Neural cell (in vitro differentiated cells): ENCODE measurements at regions not wholly inside any gene's neighbourhood (a gene's known extent, or its start where the extent isn't known, plus 50 kb on each side); places are given as distances from the start of the nearest gene placed in this dataset.

Experiments used
- H2AFZ ChIP-seq: fragments of 200-600, 300-800 bp; sonication (generic), shearing (Covaris generic); 2 replicates; pipeline ENCODE4 v1.6.0; 2014; ENCODE audit warnings: low read depth, mild to moderate bottlenecking, antibody characterized with exemption, low read length, moderate library complexity
- H3F3A ChIP-seq: fragments of 200-600 bp; shearing (Covaris generic); 2 replicates; pipeline ENCODE4 v1.6.1; 2016; ENCODE audit warnings: mild to moderate bottlenecking, moderate library complexity, mixed read lengths, antibody characterized with exemption, low read length; ENCODE audit not compliant: insufficient read depth, poor library complexity, severe bottlenecking
- H3K27ac ChIP-seq: fragments of 200-600, 300-800 bp; sonication (generic), shearing (Covaris generic); 2 replicates; pipeline ENCODE4 v1.5.1; 2014; ENCODE audit warnings: mild to moderate bottlenecking, low read length, moderate library complexity
- H3K27me3 ChIP-seq: fragments of 300-800, 200-600 bp; sonication (generic), shearing (Covaris generic); 2 replicates; pipeline ENCODE4 v1.6.0; 2014; ENCODE audit warnings: mild to moderate bottlenecking, low read depth, low read length, moderate library complexity; ENCODE audit not compliant: insufficient read depth
- H3K36me3 ChIP-seq: fragments of 300-800, 200-600 bp; sonication (generic), shearing (Covaris generic); 2 replicates; pipeline ENCODE4 v1.5.1; 2014; ENCODE audit warnings: mild to moderate bottlenecking, antibody characterized with exemption, low read length, moderate library complexity; ENCODE audit not compliant: insufficient read depth
- H3K4me2 ChIP-seq: fragments of 300-800, 200-600 bp; sonication (generic), shearing (Covaris generic); 2 replicates; pipeline ENCODE4 v1.6.0; 2014; ENCODE audit warnings: mild to moderate bottlenecking, low read length
- H3K4me3 ChIP-seq: fragments of 300-800, 200-600 bp; sonication (generic), shearing (Covaris generic); 2 replicates; pipeline ENCODE4 v1.5.1; 2014; ENCODE audit warnings: mild to moderate bottlenecking, low read length, moderate library complexity
- H3K79me2 ChIP-seq: fragments of 200-600 bp; shearing (Covaris generic); replicated peaks from 2 replicates; pipeline ENCODE4 v1.6.0; 2014; ENCODE audit warnings: mild to moderate bottlenecking, low read length, moderate library complexity; ENCODE audit not compliant: insufficient read depth
- H3K9ac ChIP-seq: fragments of 300-800, 200-600 bp; sonication (generic), shearing (Covaris generic); 2 replicates; pipeline ENCODE4 v1.6.1; 2016; ENCODE audit warnings: mild to moderate bottlenecking, low read length, mixed read lengths
- H3K9me2 ChIP-seq: fragments of 200-600 bp; shearing (Covaris generic); 2 replicates; pipeline ENCODE4 v1.6.1; 2016; ENCODE audit warnings: mild to moderate bottlenecking, low read length, mixed read lengths; ENCODE audit not compliant: insufficient read depth
- H3K9me3 ChIP-seq: fragments of 200-600, 300-800 bp; sonication (generic), shearing (Covaris generic); 2 replicates; pipeline ENCODE4 v1.6.1; 2016; ENCODE audit warnings: mild to moderate bottlenecking, mixed run types, low read length, moderate library complexity, mixed read lengths
- H4K20me1 ChIP-seq: fragments of 200-600 bp; shearing (Covaris generic); 2 replicates; pipeline ENCODE4 v1.6.1; 2016; ENCODE audit warnings: mild to moderate bottlenecking, mixed run types; ENCODE audit not compliant: insufficient read depth
- EP300 ChIP-seq: fragments of 450-650 bp; conservative IDR thresholded peaks from 2 replicates; pipeline ENCODE4 v1.6.1; 2014; ENCODE audit warnings: antibody characterized with exemption, mild to moderate bottlenecking, moderate library complexity; ENCODE audit not compliant: poor library complexity, severe bottlenecking
- EZH2 ChIP-seq: fragments of 200-600, 300-800 bp; shearing (Covaris generic), sonication (generic); IDR thresholded peaks from 2 replicates; pipeline ENCODE4 v1.6.1; 2014; ENCODE audit warnings: antibody characterized with exemption, low read length, borderline replicate concordance, mild to moderate bottlenecking; ENCODE audit not compliant: insufficient read depth, poor library complexity, severe bottlenecking
- MXI1 ChIP-seq: fragments of 450-650 bp; conservative IDR thresholded peaks from 2 replicates; pipeline ENCODE4 v1.6.1; 2014; ENCODE audit warnings: antibody characterized with exemption, mild to moderate bottlenecking; ENCODE audit not compliant: poor library complexity, severe bottlenecking
- POLR2AphosphoS5 ChIP-seq: IDR thresholded peaks from 2 replicates; pipeline ENCODE4 v1.6.1; 2012
- RAD21 ChIP-seq: fragments of 450-650 bp; conservative IDR thresholded peaks from 2 replicates; pipeline ENCODE4 v1.6.1; 2014; ENCODE audit warnings: antibody characterized with exemption, mild to moderate bottlenecking, moderate library complexity
- SMC3 ChIP-seq: fragments of 450-650 bp; conservative IDR thresholded peaks from 2 replicates; pipeline ENCODE4 v1.6.1; 2014; ENCODE audit warnings: antibody characterized with exemption, mild to moderate bottlenecking, moderate library complexity; ENCODE audit not compliant: poor library complexity
- TAF1 ChIP-seq: IDR thresholded peaks from 2 replicates; pipeline ENCODE4 v1.6.1; 2012; ENCODE audit warnings: low read depth
- TF ChIP-seq, protein P1 (sequence below): fragments of 450-650 bp; IDR thresholded peaks from 2 replicates; pipeline ENCODE4 v1.5.1; 2014; ENCODE audit warnings: antibody characterized with exemption, mild to moderate bottlenecking, moderate library complexity; ENCODE audit not compliant: poor library complexity, severe bottlenecking
- TF ChIP-seq, protein P2 (sequence below): IDR thresholded peaks from 2 replicates; pipeline ENCODE4 v1.6.1; 2012; ENCODE audit warnings: borderline replicate concordance

- no peak overlapping the region for H3K4me2 ChIP-seq
- H3K36me3 ChIP-seq = no peaks in the 10 kb centered on the region
- no peak for TF ChIP-seq POLR2AphosphoS5
- no peak for TF ChIP-seq RAD21
- no peak for TF ChIP-seq TAF1
- no peak for TF ChIP-seq MXI1
- TF ChIP-seq, protein P1, sequence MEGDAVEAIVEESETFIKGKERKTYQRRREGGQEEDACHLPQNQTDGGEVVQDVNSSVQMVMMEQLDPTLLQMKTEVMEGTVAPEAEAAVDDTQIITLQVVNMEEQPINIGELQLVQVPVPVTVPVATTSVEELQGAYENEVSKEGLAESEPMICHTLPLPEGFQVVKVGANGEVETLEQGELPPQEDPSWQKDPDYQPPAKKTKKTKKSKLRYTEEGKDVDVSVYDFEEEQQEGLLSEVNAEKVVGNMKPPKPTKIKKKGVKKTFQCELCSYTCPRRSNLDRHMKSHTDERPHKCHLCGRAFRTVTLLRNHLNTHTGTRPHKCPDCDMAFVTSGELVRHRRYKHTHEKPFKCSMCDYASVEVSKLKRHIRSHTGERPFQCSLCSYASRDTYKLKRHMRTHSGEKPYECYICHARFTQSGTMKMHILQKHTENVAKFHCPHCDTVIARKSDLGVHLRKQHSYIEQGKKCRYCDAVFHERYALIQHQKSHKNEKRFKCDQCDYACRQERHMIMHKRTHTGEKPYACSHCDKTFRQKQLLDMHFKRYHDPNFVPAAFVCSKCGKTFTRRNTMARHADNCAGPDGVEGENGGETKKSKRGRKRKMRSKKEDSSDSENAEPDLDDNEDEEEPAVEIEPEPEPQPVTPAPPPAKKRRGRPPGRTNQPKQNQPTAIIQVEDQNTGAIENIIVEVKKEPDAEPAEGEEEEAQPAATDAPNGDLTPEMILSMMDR = no peak
- TF ChIP-seq EP300 = no peak
- TF ChIP-seq, protein P2, sequence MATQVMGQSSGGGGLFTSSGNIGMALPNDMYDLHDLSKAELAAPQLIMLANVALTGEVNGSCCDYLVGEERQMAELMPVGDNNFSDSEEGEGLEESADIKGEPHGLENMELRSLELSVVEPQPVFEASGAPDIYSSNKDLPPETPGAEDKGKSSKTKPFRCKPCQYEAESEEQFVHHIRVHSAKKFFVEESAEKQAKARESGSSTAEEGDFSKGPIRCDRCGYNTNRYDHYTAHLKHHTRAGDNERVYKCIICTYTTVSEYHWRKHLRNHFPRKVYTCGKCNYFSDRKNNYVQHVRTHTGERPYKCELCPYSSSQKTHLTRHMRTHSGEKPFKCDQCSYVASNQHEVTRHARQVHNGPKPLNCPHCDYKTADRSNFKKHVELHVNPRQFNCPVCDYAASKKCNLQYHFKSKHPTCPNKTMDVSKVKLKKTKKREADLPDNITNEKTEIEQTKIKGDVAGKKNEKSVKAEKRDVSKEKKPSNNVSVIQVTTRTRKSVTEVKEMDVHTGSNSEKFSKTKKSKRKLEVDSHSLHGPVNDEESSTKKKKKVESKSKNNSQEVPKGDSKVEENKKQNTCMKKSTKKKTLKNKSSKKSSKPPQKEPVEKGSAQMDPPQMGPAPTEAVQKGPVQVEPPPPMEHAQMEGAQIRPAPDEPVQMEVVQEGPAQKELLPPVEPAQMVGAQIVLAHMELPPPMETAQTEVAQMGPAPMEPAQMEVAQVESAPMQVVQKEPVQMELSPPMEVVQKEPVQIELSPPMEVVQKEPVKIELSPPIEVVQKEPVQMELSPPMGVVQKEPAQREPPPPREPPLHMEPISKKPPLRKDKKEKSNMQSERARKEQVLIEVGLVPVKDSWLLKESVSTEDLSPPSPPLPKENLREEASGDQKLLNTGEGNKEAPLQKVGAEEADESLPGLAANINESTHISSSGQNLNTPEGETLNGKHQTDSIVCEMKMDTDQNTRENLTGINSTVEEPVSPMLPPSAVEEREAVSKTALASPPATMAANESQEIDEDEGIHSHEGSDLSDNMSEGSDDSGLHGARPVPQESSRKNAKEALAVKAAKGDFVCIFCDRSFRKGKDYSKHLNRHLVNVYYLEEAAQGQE = no peak
- TF ChIP-seq EZH2 = no peak
- no peak for TF ChIP-seq SMC3
- H3F3A ChIP-seq = no peaks in the 10 kb centered on the region
- no peaks in the 10 kb centered on the region for H3K79me2 ChIP-seq
- no peaks in the 10 kb centered on the region for H3K9me3 ChIP-seq
- H3K9me2 ChIP-seq = no peaks in the 10 kb centered on the region
- H3K9ac ChIP-seq = no peak overlapping the region
- no peaks in the 10 kb centered on the region for H3K27me3 ChIP-seq
- no peak overlapping the region for H3K27ac ChIP-seq
- no peak overlapping the region for H2AFZ ChIP-seq
- no peaks in the 10 kb centered on the region for H4K20me1 ChIP-seq
- H3K4me3 ChIP-seq = no peak overlapping the region
Observed at GRCh38 chr4:24104158-24104565, 214.3 kb upstream of the PPARGC1A start.

DNA sequence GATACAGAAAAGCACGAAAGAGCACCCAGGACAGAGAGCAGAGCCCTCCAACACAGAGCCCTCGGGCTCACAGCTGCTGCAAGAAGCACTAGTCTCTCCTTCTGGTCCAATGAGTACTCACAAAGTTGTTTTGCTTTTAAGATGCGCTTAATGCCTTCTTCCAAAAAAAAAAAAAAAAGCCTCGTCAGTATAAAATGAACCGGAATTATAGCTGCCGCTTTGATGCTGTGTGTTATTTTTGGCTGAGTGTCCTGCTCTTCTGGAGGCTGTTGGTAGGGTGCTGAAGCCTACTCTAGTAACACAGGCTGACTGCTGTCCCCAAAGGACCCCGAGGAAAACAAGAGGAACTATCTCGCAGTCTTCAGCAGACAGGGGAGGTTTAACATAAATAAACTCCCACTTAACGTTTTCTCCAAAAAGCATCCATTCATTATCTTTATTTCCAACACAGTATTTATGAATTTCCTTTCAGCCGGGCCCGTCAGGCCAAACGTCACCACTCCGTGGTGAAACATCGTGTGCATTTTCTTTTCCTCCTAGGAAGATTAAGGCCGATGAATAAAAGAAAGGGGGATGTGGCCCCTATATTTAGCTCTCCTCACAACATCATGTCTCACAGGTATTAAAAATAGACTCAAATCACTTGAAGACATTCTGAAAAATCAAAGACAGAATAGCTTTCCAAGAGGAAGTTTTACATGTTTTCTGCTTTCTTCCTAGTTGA, 213.7 kb upstream of the PPARGC1A start:
- H3K27ac ChIP-seq = no peak overlapping the region
- H3K4me3 ChIP-seq = no peak overlapping the region
- no peaks in the 10 kb centered on the region for H3K27me3 ChIP-seq
- no peaks in the 10 kb centered on the region for H3F3A ChIP-seq
- no peaks in the 10 kb centered on the region for H3K79me2 ChIP-seq
- no peaks in the 10 kb centered on the region for H3K36me3 ChIP-seq
- H3K9me2 ChIP-seq = no peaks in the 10 kb centered on the region
- H3K4me2 ChIP-seq = no peak overlapping the region
- H3K9me3 ChIP-seq = no peaks in the 10 kb centered on the region
- TF ChIP-seq, protein P1 = no peak
- no peak for TF ChIP-seq POLR2AphosphoS5
- TF ChIP-seq TAF1 = no peak
- no peak for TF ChIP-seq EZH2
- no peak for TF ChIP-seq MXI1
- TF ChIP-seq SMC3 = no peak
- no peak for TF ChIP-seq RAD21
- TF ChIP-seq, protein P2 = no peak
- no peak for TF ChIP-seq EP300
- H4K20me1 ChIP-seq = no peaks in the 10 kb centered on the region
- no peak overlapping the region for H2AFZ ChIP-seq
- no peak overlapping the region for H3K9ac ChIP-seq
